ENCODE measurements at regions not wholly inside any gene's neighbourhood (a gene's known extent, or its start where the extent isn't known, plus 50 kb on each side); places are given as distances from the start of the nearest gene placed in this dataset.
"Not testable (repeated sequence)": the region's sequence is repeated elsewhere in the genome, so short reads cannot be mapped to it uniquely, and the experiment has no call there.

DNA sequence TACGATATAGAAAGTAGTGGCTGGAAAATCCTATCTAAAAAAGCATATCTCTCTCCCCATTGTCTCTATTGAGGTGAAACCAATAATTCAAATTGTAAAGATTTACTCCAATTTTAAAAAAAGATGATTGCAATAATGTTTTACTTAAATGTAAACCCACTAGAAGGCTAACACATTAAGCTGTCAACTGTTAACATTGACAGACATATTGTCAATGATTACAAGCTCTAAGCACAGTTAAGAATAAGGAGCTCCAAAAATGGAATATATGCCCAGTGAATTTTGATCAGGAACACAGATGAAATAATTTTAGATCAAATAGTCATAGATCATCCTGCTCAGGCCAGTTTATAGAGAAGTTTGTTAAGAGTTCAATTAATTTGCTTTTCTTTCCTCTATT lies 123.6 kb upstream of the NETO1 start:
- no peaks in the 10 kb centered on the region for H3K27me3 ChIP-seq (ENCODE audit: control insufficient read depth, insufficient read depth, low read length)
- no peak for DNase-seq (ENCODE audit: low read depth in 4 of 6, low spot score in 6 of 6)
- no CpG with 5 or more reads among the region's 1 CpG for WGBS (ENCODE audit: insufficient coverage)

DNA sequence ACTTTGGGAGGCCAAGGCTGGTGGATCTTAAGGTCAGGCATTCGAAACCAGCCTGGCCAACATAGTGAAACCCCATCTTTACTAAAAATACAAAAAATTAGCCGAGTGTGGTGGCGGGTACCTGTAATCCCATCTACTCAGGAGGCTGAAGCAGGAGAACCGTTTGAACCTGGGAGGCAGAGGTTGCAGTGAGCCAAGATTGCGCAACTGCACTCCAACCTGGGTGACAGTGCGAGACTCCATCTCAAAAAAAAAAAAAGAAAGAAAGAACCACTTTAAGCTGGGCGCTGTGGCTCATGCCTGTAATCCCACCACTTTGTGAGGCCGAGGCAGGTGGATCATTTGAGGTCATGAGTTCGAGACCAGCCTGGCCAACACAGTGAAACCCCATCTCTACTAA lies 119.8 kb upstream of the NETO1 start:
- H3K27ac ChIP-seq (ENCODE audit: low read depth, low read length); DNase-seq (ENCODE audit: low read depth in 4 of 6, low spot score in 6 of 6); H3K36me3 ChIP-seq (ENCODE audit: control insufficient read depth, insufficient read depth, low read length); H3K4me3 ChIP-seq (ENCODE audit: low read depth, low read length); H3K4me1 ChIP-seq (ENCODE audit: control insufficient read depth, insufficient read depth, low read length); H3K27me3 ChIP-seq (ENCODE audit: control insufficient read depth, insufficient read depth, low read length); H3K9me3 ChIP-seq (ENCODE audit: control insufficient read depth, insufficient read depth, low read length): not testable (repeated sequence)
- 81% methylated on average over 4 of the region's 9 CpGs for WGBS (ENCODE audit: insufficient coverage)

More for the DNA sequence above, 123.6 kb upstream of the NETO1 start:
- H3K27ac ChIP-seq (ENCODE audit: low read depth, low read length), result no peak overlapping the region
- H3K9me3 ChIP-seq (ENCODE audit: control insufficient read depth, insufficient read depth, low read length), result no peaks in the 10 kb centered on the region
- no peaks in the 10 kb centered on the region for H3K36me3 ChIP-seq (ENCODE audit: control insufficient read depth, insufficient read depth, low read length)
- no peak overlapping the region for H3K4me3 ChIP-seq (ENCODE audit: low read depth, low read length)
- no peaks in the 10 kb centered on the region for H3K4me1 ChIP-seq (ENCODE audit: control insufficient read depth, insufficient read depth, low read length)

DNA sequence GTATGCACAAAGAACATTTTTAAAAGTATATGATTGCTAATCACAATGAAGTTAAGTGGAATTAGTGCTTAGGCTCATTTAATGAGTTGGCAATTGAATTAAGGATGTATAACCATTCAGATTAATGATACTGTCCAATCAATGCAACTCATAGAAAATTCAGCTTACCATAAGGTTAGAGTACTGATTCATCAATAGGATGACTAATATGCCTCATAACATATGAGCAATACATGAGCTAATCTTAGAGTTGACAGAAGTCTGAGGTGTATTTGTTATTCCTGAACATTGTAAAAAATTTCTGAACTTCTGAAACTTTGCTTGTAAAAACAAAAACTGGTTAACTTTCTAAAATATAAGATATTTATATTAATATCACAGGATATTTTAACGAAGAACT lies 118.3 kb upstream of the NETO1 start:
- no CpG with 5 or more reads among the region's 1 CpG for WGBS (ENCODE audit: insufficient coverage)
- no peaks in the 10 kb centered on the region for H3K4me1 ChIP-seq (ENCODE audit: control insufficient read depth, insufficient read depth, low read length)
- no peak overlapping the region for H3K4me3 ChIP-seq (ENCODE audit: low read depth, low read length)
- H3K9me3 ChIP-seq (ENCODE audit: control insufficient read depth, insufficient read depth, low read length), result peaks cover 3% of the 10 kb centered on the region
- H3K27me3 ChIP-seq (ENCODE audit: control insufficient read depth, insufficient read depth, low read length), result no peaks in the 10 kb centered on the region
- no peak overlapping the region for H3K27ac ChIP-seq (ENCODE audit: low read depth, low read length)
- DNase-seq (ENCODE audit: low read depth in 4 of 6, low spot score in 6 of 6), result no peak
- H3K36me3 ChIP-seq (ENCODE audit: control insufficient read depth, insufficient read depth, low read length), result no peaks in the 10 kb centered on the region

DNA sequence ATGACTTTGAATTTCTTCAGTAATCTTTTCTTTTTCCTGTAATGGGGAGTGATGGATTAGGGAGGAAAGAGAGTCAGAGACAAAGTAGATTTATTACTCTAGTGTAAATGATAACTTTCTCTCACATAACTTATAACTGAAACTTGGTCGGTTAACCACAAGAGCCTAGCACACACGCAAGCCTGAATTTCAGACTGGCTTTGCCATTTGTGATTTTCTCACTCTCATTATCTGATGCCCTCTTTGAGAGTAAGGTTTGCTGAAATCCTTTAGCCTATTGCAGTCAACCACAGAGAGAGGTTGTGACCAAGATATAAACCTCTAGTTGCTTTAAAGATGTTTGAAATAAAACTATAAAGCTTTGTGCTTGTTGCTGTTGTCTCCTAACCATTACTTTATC lies 117.9 kb upstream of the NETO1 start:
- Histone ChIP-seq H3K4me3 (ENCODE audit: low read depth, low read length) (no peak overlapping the region), H3K4me1 (ENCODE audit: control insufficient read depth, insufficient read depth, low read length) (no peaks in the 10 kb centered on the region), H3K27me3 (ENCODE audit: control insufficient read depth, insufficient read depth, low read length) (no peaks in the 10 kb centered on the region), H3K27ac (ENCODE audit: low read depth, low read length) (no peak overlapping the region), H3K36me3 (ENCODE audit: control insufficient read depth, insufficient read depth, low read length) (no peaks in the 10 kb centered on the region), H3K9me3 (ENCODE audit: control insufficient read depth, insufficient read depth, low read length) (peaks cover 3% of the 10 kb centered on the region)
- WGBS (ENCODE audit: insufficient coverage), result no CpG with 5 or more reads among the region's 2 CpGs
- no peak for DNase-seq (ENCODE audit: low read depth in 4 of 6, low spot score in 6 of 6)

DNA sequence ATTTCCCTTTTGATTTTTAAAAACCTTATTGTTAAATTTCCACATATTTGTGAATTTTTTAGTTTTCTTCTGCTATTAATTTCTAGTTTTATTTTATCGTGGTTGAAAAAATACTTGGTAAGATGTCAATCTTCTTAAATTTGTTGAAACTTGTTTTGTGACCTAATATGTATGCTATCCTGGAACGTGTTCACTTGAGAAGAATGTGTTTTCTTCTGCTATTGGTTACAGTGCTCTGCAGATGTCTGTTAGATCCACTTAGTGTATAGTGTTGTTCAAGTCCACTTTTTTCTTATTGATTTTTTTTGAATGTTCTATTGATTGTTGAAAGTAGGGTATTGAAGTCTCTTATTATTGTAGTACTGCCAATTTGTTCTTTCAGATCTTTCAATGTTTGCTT lies 116.5 kb upstream of the NETO1 start:
- no peak for DNase-seq (ENCODE audit: low read depth in 4 of 6, low spot score in 6 of 6)
- Histone ChIP-seq H3K9me3 (ENCODE audit: control insufficient read depth, insufficient read depth, low read length) (peaks cover 3% of the 10 kb centered on the region), H3K4me3 (ENCODE audit: low read depth, low read length) (no peak overlapping the region), H3K27me3 (ENCODE audit: control insufficient read depth, insufficient read depth, low read length) (no peaks in the 10 kb centered on the region), H3K27ac (ENCODE audit: low read depth, low read length) (no peak overlapping the region), H3K36me3 (ENCODE audit: control insufficient read depth, insufficient read depth, low read length) (no peaks in the 10 kb centered on the region), H3K4me1 (ENCODE audit: control insufficient read depth, insufficient read depth, low read length) (no peaks in the 10 kb centered on the region)
- no CpG with 5 or more reads among the region's 2 CpGs for WGBS (ENCODE audit: insufficient coverage)

DNA sequence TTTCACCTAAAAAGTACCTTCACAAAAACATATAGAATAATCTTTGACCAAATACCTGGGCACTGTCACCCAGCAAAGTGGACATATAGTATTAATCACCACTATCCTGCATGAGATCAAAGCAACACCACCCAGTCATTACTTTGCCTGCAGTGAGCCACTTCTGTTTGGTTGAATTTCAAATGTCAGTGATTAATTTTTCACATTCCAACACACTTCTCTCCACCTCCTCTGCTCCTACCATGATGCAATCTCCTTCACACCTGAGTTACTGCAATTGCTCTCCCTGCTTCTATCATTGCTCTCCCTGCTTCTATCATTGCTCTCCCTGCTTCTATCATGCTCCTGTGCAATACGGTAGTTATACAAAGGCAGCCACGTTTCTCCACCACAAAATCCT lies 106.1 kb upstream of the NETO1 start:
- no peak overlapping the region for H3K4me3 ChIP-seq (ENCODE audit: low read depth, low read length)
- H3K9me3 ChIP-seq (ENCODE audit: control insufficient read depth, insufficient read depth, low read length), result no peaks in the 10 kb centered on the region
- no peak overlapping the region for H3K27ac ChIP-seq (ENCODE audit: low read depth, low read length)
- 79% methylated on average over 2 of the region's 2 CpGs for WGBS (ENCODE audit: insufficient coverage)
- no peaks in the 10 kb centered on the region for H3K36me3 ChIP-seq (ENCODE audit: control insufficient read depth, insufficient read depth, low read length)
- no peaks in the 10 kb centered on the region for H3K4me1 ChIP-seq (ENCODE audit: control insufficient read depth, insufficient read depth, low read length)
- no peaks in the 10 kb centered on the region for H3K27me3 ChIP-seq (ENCODE audit: control insufficient read depth, insufficient read depth, low read length)
- no peak for DNase-seq (ENCODE audit: low read depth in 4 of 6, low spot score in 6 of 6)

DNA sequence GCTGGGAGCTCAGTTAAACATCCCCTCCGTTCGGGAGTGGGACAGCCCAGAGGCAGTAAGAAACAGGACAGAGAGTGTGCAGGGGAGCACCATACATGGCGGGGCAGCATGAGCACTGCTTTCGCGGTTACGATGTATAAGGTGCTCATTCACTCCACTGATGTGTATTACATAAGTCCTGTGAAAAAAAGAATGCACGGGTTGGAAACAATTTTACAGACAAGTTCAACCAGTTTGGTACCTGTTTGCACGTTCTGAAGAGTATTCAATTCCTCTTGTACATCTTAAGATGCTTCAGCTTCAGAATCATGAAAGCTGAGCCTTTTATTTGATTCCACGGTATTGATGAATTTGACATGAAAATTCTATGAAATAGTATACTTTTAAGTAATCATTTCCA lies 97.8 kb upstream of the NETO1 start:
- Histone ChIP-seq H3K9me3 (ENCODE audit: control insufficient read depth, insufficient read depth, low read length) (no peaks in the 10 kb centered on the region), H3K27ac (ENCODE audit: low read depth, low read length) (no peak overlapping the region), H3K4me3 (ENCODE audit: low read depth, low read length) (no peak overlapping the region), H3K36me3 (ENCODE audit: control insufficient read depth, insufficient read depth, low read length) (no peaks in the 10 kb centered on the region), H3K4me1 (ENCODE audit: control insufficient read depth, insufficient read depth, low read length) (no peaks in the 10 kb centered on the region), H3K27me3 (ENCODE audit: control insufficient read depth, insufficient read depth, low read length) (no peaks in the 10 kb centered on the region)
- DNase-seq (ENCODE audit: low read depth in 4 of 6, low spot score in 6 of 6), result no peak
- WGBS (ENCODE audit: insufficient coverage), result 83% methylated on average over 5 of the region's 9 CpGs

DNA sequence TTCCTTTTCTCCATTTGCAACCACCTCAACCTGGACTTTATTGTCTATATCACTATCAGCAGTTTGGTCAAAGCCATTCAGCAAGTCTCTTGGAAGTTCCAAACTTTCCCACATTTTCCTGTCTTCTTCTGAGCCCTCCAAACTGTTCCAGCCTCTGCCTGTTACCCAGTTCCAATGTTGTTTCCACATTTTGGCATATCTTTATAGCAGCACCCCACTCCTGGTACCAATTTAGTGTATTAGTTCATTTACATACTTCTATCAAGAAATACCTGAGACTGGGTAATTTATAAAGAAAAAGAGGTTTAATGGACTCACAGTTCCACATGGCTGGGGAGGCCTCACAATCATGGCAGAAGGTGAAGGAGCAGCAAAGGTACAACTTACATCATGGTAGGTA lies 90.4 kb upstream of the NETO1 start:
- not testable (repeated sequence) for H3K4me3 ChIP-seq (ENCODE audit: low read depth, low read length); H3K9me3 ChIP-seq (ENCODE audit: control insufficient read depth, insufficient read depth, low read length); H3K27me3 ChIP-seq (ENCODE audit: control insufficient read depth, insufficient read depth, low read length); DNase-seq (ENCODE audit: low read depth in 4 of 6, low spot score in 6 of 6); H3K27ac ChIP-seq (ENCODE audit: low read depth, low read length); H3K4me1 ChIP-seq (ENCODE audit: control insufficient read depth, insufficient read depth, low read length); H3K36me3 ChIP-seq (ENCODE audit: control insufficient read depth, insufficient read depth, low read length)

DNA sequence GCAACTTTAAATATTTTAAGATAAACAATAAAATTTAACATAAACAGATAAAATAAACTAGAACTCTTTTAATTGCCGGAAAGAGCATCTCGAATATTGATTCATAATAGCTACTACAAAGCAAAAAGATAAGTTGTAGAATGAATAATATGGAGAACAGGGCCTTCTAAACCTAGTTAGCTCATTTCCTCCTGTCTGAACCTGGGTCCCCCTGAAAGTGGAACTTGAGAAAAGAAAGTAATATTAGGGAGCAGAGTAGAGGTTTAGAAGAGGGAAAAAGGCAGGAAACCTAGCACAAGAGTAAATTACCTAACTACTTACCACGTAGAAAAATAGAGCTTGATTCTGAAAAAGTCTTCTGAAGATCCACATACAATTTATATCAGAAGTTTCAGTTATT lies 80.7 kb upstream of the NETO1 start:
- no peak overlapping the region for H3K27ac ChIP-seq (ENCODE audit: low read depth, low read length)
- H3K9me3 ChIP-seq (ENCODE audit: control insufficient read depth, insufficient read depth, low read length), result no peaks in the 10 kb centered on the region
- no peak for DNase-seq (ENCODE audit: low read depth in 4 of 6, low spot score in 6 of 6)
- WGBS (ENCODE audit: insufficient coverage), result no CpG with 5 or more reads among the region's 3 CpGs
- no peak overlapping the region for H3K4me3 ChIP-seq (ENCODE audit: low read depth, low read length)
- H3K36me3 ChIP-seq (ENCODE audit: control insufficient read depth, insufficient read depth, low read length), result no peaks in the 10 kb centered on the region
- no peaks in the 10 kb centered on the region for H3K4me1 ChIP-seq (ENCODE audit: control insufficient read depth, insufficient read depth, low read length)
- H3K27me3 ChIP-seq (ENCODE audit: control insufficient read depth, insufficient read depth, low read length), result no peaks in the 10 kb centered on the region

DNA sequence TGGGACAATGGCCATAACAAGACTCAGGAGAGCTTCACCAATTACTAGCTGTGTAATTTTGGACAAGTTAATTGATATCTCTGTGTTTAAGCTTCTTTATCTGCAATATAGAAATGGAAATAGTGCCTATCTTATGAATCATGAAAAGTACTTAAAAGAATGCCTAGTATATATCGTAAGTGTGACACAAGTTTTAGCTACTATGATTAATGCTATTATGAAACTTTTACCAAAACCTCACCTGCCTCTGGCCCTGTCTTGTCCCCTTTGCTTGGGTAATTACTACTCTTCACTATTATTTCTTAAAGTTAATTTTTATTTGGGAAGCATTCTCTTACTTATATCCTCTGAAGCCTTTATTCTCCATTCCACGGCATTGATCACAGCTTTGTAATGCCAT lies 75.0 kb upstream of the NETO1 start:
- no CpG with 5 or more reads among the region's 2 CpGs for WGBS (ENCODE audit: insufficient coverage)
- Histone ChIP-seq H3K27ac (ENCODE audit: low read depth, low read length) (no peak overlapping the region), H3K27me3 (ENCODE audit: control insufficient read depth, insufficient read depth, low read length) (no peaks in the 10 kb centered on the region), H3K4me3 (ENCODE audit: low read depth, low read length) (no peak overlapping the region), H3K36me3 (ENCODE audit: control insufficient read depth, insufficient read depth, low read length) (no peaks in the 10 kb centered on the region), H3K4me1 (ENCODE audit: control insufficient read depth, insufficient read depth, low read length) (no peaks in the 10 kb centered on the region), H3K9me3 (ENCODE audit: control insufficient read depth, insufficient read depth, low read length) (no peaks in the 10 kb centered on the region)
- no peak for DNase-seq (ENCODE audit: low read depth in 4 of 6, low spot score in 6 of 6)

DNA sequence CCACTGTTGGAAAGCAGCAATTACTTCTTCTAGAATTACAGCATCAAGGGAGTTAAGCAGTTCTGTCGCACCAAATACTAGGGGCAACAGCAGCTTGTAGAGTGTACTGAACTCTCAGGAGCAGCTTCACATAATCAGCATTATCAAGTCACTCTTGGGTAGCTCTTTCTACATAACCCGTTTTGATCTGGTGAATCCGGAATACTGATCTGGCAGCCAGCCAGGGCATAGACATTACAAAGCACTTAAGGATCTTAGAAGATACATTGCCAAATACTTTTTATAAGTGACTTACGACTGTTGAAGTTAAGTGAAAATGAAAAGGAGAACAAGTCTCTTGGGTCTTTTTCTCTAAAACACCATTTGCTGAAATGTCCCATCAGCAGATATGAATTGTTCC lies 73.2 kb upstream of the NETO1 start:
- Histone ChIP-seq H3K4me1 (ENCODE audit: control insufficient read depth, insufficient read depth, low read length) (no peaks in the 10 kb centered on the region), H3K4me3 (ENCODE audit: low read depth, low read length) (no peak overlapping the region), H3K27ac (ENCODE audit: low read depth, low read length) (no peak overlapping the region), H3K36me3 (ENCODE audit: control insufficient read depth, insufficient read depth, low read length) (no peaks in the 10 kb centered on the region), H3K9me3 (ENCODE audit: control insufficient read depth, insufficient read depth, low read length) (no peaks in the 10 kb centered on the region), H3K27me3 (ENCODE audit: control insufficient read depth, insufficient read depth, low read length) (no peaks in the 10 kb centered on the region)
- WGBS (ENCODE audit: insufficient coverage), result 83% methylated on average over 1 of the region's 4 CpGs
- peak in 2 of 6 donors; percentile 13 to 62 for DNase-seq (ENCODE audit: low read depth in 4 of 6, low spot score in 6 of 6)
